SK-N-SH (cell line): ENCODE measurements at regions not wholly inside any gene's neighbourhood (a gene's known extent, or its start where the extent isn't known, plus 50 kb on each side); places are given as distances from the start of the nearest gene placed in this dataset.

Source experiments
- CTCF ChIA-PET: fragments of 300-600, 350-600 bp; formaldehyde crosslinking; extraction: SDS; loops from one replicate; lab custom pipeline; 2021; lab: Yijun Ruan, JAX
- POLR2A ChIA-PET: fragments of 350-600 bp; sonication (Branson Sonifier 250); formaldehyde crosslinking; extraction: SDS; loops from one replicate; lab custom pipeline; 2020; ENCODE audit warnings: antibody characterized with exemption, inconsistent platforms; lab: Yijun Ruan, JAX
- DNase-seq: peaks from one replicate; pipeline ENCODE4 v3.0.0; 2012
- H2AFZ ChIP-seq: fragments of 200-600 bp; sonication (generic); 2 replicates; pipeline ENCODE4 v1.8.1; 2016; ENCODE audit warnings: antibody characterized with exemption, mild to moderate bottlenecking, low read depth
- H3F3A ChIP-seq: fragments of 200-600 bp; sonication (generic); replicated peaks from 2 replicates; pipeline ENCODE3; 2016; ENCODE audit warnings: antibody characterized with exemption, mild to moderate bottlenecking; ENCODE audit not compliant: insufficient read depth
- H3K27ac ChIP-seq, 2 experiments: fragments of 200-500 bp in 1 of 2; fragments of 200-600 bp in 1 of 2; sonication (Bioruptor generic) in 1 of 2; sonication (generic), shearing (Covaris generic) in 1 of 2; 2 replicates each; pipeline versions ENCODE4 v1.5.1 to v1.6.1; 2014 to 2016; ENCODE audit warnings: low read depth in 2 of 2, inconsistent platforms in 1 of 2, low read length in 1 of 2, mild to moderate bottlenecking in 1 of 2, mixed read lengths in 1 of 2
- H3K27me3 ChIP-seq: fragments of 200-600 bp; sonication (generic), shearing (Covaris generic); 2 replicates; pipeline ENCODE4 v1.6.1; 2016; ENCODE audit warnings: mixed run types; ENCODE audit not compliant: insufficient read depth
- H3K36me3 ChIP-seq, 2 experiments: fragments of 200-500 bp in 1 of 2; fragments of 200-600 bp in 1 of 2; sonication (Bioruptor generic) in 1 of 2; sonication (generic) in 1 of 2; replicated peaks in 1 of 2; 2 replicates each; pipeline versions ENCODE3 to v1.5.1; 2014 to 2016; ENCODE audit warnings: low read length in 1 of 2, mild to moderate bottlenecking in 1 of 2; ENCODE audit not compliant: insufficient read depth in 2 of 2, control insufficient read depth in 1 of 2
- H3K4me1 ChIP-seq, 2 experiments: fragments of 200-500 bp in 1 of 2; fragments of 200-600 bp in 1 of 2; sonication (Bioruptor generic) in 1 of 2; sonication (generic), shearing (Covaris generic) in 1 of 2; 2 replicates each; pipeline versions ENCODE4 v1.5.1 to v1.6.1; 2014 to 2016; ENCODE audit warnings: low read depth in 1 of 2, low read length in 1 of 2, mixed run types in 1 of 2; ENCODE audit not compliant: insufficient read depth in 2 of 2, control insufficient read depth in 1 of 2
- H3K4me2 ChIP-seq: fragments of 200-600 bp; sonication (generic), shearing (Covaris generic); 2 replicates; pipeline ENCODE4 v1.6.1; 2017; ENCODE audit warnings: mixed run types
- H3K4me3 ChIP-seq, 2 experiments: fragments of 200-500 bp in 1 of 2; fragments of 200-600 bp in 1 of 2; sonication (Bioruptor generic) in 1 of 2; sonication (generic), shearing (Covaris generic) in 1 of 2; 2 replicates each; pipeline versions ENCODE4 v1.5.1 to v1.8.1; 2014 to 2016; ENCODE audit warnings: low read depth in 2 of 2, inconsistent platforms in 1 of 2, low read length in 1 of 2, mild to moderate bottlenecking in 1 of 2, mixed read lengths in 1 of 2, moderate library complexity in 1 of 2
- H3K79me2 ChIP-seq: fragments of 200-600 bp; sonication (generic); 2 replicates; pipeline ENCODE4 v1.8.1; 2017; ENCODE audit warnings: mild to moderate bottlenecking; ENCODE audit not compliant: insufficient read depth
- H3K9ac ChIP-seq: fragments of 200-600 bp; sonication (generic); 2 replicates; pipeline ENCODE4 v1.6.1; 2017; ENCODE audit warnings: mixed run types
- H3K9me2 ChIP-seq: fragments of 200-600 bp; sonication (generic); 2 replicates; pipeline ENCODE4 v1.6.1; 2017; ENCODE audit warnings: mixed run types
- H3K9me3 ChIP-seq: fragments of 200-600 bp; sonication (generic); 2 replicates; pipeline ENCODE4 v1.6.1; 2017; ENCODE audit warnings: mixed run types, mild to moderate bottlenecking, moderate library complexity
- H4K20me1 ChIP-seq: fragments of 200-600 bp; sonication (generic); 2 replicates; pipeline ENCODE4 v1.6.1; 2017; ENCODE audit warnings: mild to moderate bottlenecking, mixed run types; ENCODE audit not compliant: insufficient read depth
- CHD2 ChIP-seq: fragments of 150-350 bp; IDR thresholded peaks from 2 replicates; pipeline ENCODE4 v1.6.1; 2018; ENCODE audit warnings: low read length; ENCODE audit not compliant: partially characterized antibody
- ELF1 ChIP-seq: IDR thresholded peaks from 2 replicates; pipeline ENCODE4 v1.4.0; 2012
- EZH2phosphoT487 ChIP-seq: fragments of 200-600 bp; sonication (generic); IDR thresholded peaks from 2 replicates; pipeline ENCODE4 v1.6.1; 2017; ENCODE audit warnings: low read depth, mixed run types, mild to moderate bottlenecking, antibody characterized with exemption, moderate library complexity, borderline replicate concordance
- FOSL2 ChIP-seq: IDR thresholded peaks from 2 replicates; pipeline ENCODE4 v1.4.0; 2012; ENCODE audit warnings: low read depth, mild to moderate bottlenecking, moderate library complexity, borderline replicate concordance
- FOXJ3 ChIP-seq: sonication (generic); formaldehyde crosslinking; IDR thresholded peaks from 2 replicates; pipeline ENCODE4 v1.5.1; 2020; ENCODE audit warnings: mild to moderate bottlenecking, missing genetic modification reagents
- GATA2 ChIP-seq: sonication (generic); formaldehyde crosslinking; IDR thresholded peaks from 2 replicates; pipeline ENCODE4 v1.5.0; 2020; ENCODE audit warnings: mild to moderate bottlenecking, missing genetic modification reagents
- JUND ChIP-seq: IDR thresholded peaks from 2 replicates; pipeline ENCODE4 v1.4.0; 2012
- MEF2A ChIP-seq: IDR thresholded peaks from 2 replicates; pipeline ENCODE4 v1.4.0; 2012; ENCODE audit warnings: low read depth, borderline replicate concordance
- RAD21 ChIP-seq: IDR thresholded peaks from 2 replicates; pipeline ENCODE4 v1.6.1; 2012; ENCODE audit warnings: mild to moderate bottlenecking, low read length
- RCOR1 ChIP-seq: fragments of 150-350 bp; IDR thresholded peaks from 2 replicates; pipeline ENCODE4 v1.6.1; 2017; ENCODE audit warnings: antibody characterized with exemption, low read length
- RFX5 ChIP-seq: IDR thresholded peaks from 2 replicates; pipeline ENCODE4 v1.6.1; 2012; ENCODE audit warnings: mild to moderate bottlenecking, improper control_type of control experiment, low read length
- RXRA ChIP-seq: IDR thresholded peaks from 2 replicates; pipeline ENCODE4 v1.4.0; 2012; ENCODE audit warnings: low read depth, mild to moderate bottlenecking, borderline replicate concordance
- SMC3 ChIP-seq: IDR thresholded peaks from 2 replicates; pipeline ENCODE4 v1.6.1; 2012; ENCODE audit warnings: low read depth, low read length, improper control_type of control experiment
- TAF1 ChIP-seq: IDR thresholded peaks from 2 replicates; pipeline ENCODE4 v1.6.1; 2012; ENCODE audit warnings: low read depth, mild to moderate bottlenecking, low read length, moderate library complexity, borderline replicate concordance
- TCF12 ChIP-seq: IDR thresholded peaks from 2 replicates; pipeline ENCODE4 v1.4.0; 2012
- YY1 ChIP-seq: IDR thresholded peaks from 2 replicates; pipeline ENCODE4 v1.4.0; 2012; ENCODE audit warnings: low read depth, mild to moderate bottlenecking
- WGBS: methylation state at CpG from one replicate; pipeline ENCODE4 v1.1.6; 2017; ENCODE audit warnings: low lambda C conversion rate; 5-methylcytosine and 5-hydroxymethylcytosine counted together
- TF ChIP-seq, protein P1 (sequence below): fragments of 200-600 bp; sonication (generic); IDR thresholded peaks from 2 replicates; pipeline ENCODE4 v1.6.1; 2017; ENCODE audit warnings: antibody characterized with exemption, mild to moderate bottlenecking, moderate library complexity
- TF ChIP-seq, protein P2 (sequence below): IDR thresholded peaks from 2 replicates; pipeline ENCODE4 v1.4.0; 2012; ENCODE audit warnings: low read depth, borderline replicate concordance
- TF ChIP-seq, protein P3 (sequence below): IDR thresholded peaks from 2 replicates; pipeline ENCODE4 v1.6.1; 2012; ENCODE audit warnings: mild to moderate bottlenecking, low read depth, low read length, moderate library complexity
- TF ChIP-seq, protein P4 (sequence below): IDR thresholded peaks from 2 replicates; pipeline ENCODE4; 2012

DNA sequence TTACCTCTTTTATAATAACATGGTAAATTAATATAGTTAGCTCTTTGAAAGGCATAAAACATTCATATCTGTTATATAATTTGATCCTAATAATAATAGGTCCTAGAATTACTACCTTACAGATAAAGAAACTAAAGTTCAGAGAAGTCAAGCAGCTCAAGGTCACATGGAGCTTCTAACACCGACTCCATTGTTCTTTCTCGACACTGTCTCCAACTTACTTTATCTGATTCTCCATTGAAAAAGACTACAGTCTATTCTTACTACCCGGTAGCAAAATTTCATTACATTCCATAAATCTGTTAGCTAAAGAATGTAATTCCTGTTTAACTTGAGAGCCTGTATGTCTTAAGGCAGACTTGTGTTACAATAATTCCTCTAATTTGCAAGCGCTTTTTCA, 96.3 kb upstream of the TMEM161B start (continued):
- TF ChIP-seq RXRA (no peak), SMC3 (no peak), JUND (no peak)
- TF ChIP-seq, protein P1, sequence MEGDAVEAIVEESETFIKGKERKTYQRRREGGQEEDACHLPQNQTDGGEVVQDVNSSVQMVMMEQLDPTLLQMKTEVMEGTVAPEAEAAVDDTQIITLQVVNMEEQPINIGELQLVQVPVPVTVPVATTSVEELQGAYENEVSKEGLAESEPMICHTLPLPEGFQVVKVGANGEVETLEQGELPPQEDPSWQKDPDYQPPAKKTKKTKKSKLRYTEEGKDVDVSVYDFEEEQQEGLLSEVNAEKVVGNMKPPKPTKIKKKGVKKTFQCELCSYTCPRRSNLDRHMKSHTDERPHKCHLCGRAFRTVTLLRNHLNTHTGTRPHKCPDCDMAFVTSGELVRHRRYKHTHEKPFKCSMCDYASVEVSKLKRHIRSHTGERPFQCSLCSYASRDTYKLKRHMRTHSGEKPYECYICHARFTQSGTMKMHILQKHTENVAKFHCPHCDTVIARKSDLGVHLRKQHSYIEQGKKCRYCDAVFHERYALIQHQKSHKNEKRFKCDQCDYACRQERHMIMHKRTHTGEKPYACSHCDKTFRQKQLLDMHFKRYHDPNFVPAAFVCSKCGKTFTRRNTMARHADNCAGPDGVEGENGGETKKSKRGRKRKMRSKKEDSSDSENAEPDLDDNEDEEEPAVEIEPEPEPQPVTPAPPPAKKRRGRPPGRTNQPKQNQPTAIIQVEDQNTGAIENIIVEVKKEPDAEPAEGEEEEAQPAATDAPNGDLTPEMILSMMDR: no peak
- TF ChIP-seq, protein P2, sequence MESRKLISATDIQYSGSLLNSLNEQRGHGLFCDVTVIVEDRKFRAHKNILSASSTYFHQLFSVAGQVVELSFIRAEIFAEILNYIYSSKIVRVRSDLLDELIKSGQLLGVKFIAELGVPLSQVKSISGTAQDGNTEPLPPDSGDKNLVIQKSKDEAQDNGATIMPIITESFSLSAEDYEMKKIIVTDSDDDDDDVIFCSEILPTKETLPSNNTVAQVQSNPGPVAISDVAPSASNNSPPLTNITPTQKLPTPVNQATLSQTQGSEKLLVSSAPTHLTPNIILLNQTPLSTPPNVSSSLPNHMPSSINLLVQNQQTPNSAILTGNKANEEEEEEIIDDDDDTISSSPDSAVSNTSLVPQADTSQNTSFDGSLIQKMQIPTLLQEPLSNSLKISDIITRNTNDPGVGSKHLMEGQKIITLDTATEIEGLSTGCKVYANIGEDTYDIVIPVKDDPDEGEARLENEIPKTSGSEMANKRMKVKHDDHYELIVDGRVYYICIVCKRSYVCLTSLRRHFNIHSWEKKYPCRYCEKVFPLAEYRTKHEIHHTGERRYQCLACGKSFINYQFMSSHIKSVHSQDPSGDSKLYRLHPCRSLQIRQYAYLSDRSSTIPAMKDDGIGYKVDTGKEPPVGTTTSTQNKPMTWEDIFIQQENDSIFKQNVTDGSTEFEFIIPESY: no peak

DNA sequence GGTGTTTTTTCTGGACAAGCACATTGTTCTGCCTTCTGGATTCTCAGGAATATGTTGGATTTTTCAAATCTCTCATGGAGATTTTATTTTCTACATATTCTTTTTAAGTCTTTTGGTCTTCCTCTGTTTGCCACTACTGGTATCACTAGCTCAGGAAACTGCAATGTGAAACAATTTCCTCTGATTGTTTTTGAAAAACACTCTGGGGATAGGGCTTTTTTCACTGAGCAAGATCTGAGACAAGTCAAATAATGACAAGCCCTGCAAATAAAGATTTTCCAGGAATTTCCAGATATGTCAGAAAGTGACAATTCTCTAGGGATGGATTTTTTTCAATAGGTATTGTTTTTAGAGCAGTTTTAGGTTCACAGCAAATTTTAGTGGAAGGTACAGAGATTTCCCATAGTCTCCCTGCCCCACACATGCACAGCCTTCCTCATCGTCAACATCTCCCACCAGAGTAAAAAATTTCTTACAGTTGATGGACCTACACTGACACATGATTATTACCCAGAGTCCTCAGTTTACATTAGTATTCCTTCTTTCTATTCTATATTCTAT, 86.9 kb upstream of the TMEM161B start:
- Histone ChIP-seq H4K20me1 (no peaks in the 10 kb centered on the region), H2AFZ (no peak overlapping the region), H3K4me1 (no peaks in the 10 kb centered on the region), H3K79me2 (no peaks in the 10 kb centered on the region), H3K4me3 (no peak overlapping the region), H3F3A (no peaks in the 10 kb centered on the region), H3K36me3 (no peaks in the 10 kb centered on the region), H3K27ac (no peak overlapping the region), H3K9me3 (no peaks in the 10 kb centered on the region), H3K27me3 (no peaks in the 10 kb centered on the region), H3K4me2 (no peak overlapping the region), H3K9me2 (no peaks in the 10 kb centered on the region), H3K9ac (no peak overlapping the region)
- TF ChIP-seq, protein P3, sequence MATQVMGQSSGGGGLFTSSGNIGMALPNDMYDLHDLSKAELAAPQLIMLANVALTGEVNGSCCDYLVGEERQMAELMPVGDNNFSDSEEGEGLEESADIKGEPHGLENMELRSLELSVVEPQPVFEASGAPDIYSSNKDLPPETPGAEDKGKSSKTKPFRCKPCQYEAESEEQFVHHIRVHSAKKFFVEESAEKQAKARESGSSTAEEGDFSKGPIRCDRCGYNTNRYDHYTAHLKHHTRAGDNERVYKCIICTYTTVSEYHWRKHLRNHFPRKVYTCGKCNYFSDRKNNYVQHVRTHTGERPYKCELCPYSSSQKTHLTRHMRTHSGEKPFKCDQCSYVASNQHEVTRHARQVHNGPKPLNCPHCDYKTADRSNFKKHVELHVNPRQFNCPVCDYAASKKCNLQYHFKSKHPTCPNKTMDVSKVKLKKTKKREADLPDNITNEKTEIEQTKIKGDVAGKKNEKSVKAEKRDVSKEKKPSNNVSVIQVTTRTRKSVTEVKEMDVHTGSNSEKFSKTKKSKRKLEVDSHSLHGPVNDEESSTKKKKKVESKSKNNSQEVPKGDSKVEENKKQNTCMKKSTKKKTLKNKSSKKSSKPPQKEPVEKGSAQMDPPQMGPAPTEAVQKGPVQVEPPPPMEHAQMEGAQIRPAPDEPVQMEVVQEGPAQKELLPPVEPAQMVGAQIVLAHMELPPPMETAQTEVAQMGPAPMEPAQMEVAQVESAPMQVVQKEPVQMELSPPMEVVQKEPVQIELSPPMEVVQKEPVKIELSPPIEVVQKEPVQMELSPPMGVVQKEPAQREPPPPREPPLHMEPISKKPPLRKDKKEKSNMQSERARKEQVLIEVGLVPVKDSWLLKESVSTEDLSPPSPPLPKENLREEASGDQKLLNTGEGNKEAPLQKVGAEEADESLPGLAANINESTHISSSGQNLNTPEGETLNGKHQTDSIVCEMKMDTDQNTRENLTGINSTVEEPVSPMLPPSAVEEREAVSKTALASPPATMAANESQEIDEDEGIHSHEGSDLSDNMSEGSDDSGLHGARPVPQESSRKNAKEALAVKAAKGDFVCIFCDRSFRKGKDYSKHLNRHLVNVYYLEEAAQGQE: no peak
- WGBS: 50% methylated on average over 1 of the region's 1 CpG
- ChIA-PET CTCF (no interaction called here), POLR2A (no interaction called here)
- no peak for DNase-seq

DNA sequence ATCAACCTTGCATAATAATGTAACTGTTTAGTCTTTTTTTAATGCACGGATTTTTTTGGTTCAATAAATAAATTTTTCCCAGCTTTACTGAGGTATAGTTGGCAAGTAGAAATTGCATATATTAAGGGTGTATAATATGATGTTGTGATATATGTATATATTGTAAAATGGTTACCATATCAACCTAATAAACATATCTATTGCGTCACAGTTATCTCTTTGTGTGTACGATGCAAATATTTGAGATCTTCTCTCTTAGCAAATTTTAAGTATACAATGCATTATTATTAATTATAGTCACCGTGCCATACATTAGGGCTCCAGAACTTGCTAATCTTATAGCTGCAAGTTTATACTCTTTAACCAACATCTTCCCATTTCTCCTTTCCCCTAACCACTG, 57.2 kb upstream of the TMEM161B start:
- Histone ChIP-seq H3K9ac (no peak overlapping the region), H3K9me3 (no peaks in the 10 kb centered on the region), H3K4me2 (no peak overlapping the region), H3K4me1 (no peaks in the 10 kb centered on the region), H3K79me2 (no peaks in the 10 kb centered on the region), H3K4me3 (no peak overlapping the region), H3K27ac (no peak overlapping the region), H3K36me3 (no peaks in the 10 kb centered on the region), H3F3A (no peaks in the 10 kb centered on the region), H4K20me1 (no peaks in the 10 kb centered on the region), H3K27me3 (no peaks in the 10 kb centered on the region), H3K9me2 (no peaks in the 10 kb centered on the region), H2AFZ (no peak overlapping the region)
- ChIA-PET CTCF (no interaction called here), POLR2A (no interaction called here)
- 8% methylated on average over 4 of the region's 4 CpGs for WGBS
- DNase-seq: no peak
- TF ChIP-seq RAD21: no peak
- no peak for TF ChIP-seq JUND
- TF ChIP-seq FOSL2: no peak
- TF ChIP-seq MEF2A: no peak
- TF ChIP-seq CHD2: no peak
- TF ChIP-seq SMC3: no peak
- TF ChIP-seq EZH2phosphoT487: no peak
- no peak for TF ChIP-seq FOXJ3 (CRISPR knock-in tag)
- no peak for TF ChIP-seq YY1
- TF ChIP-seq ELF1: no peak
- TF ChIP-seq RCOR1: no peak
- no peak for TF ChIP-seq RFX5
- TF ChIP-seq, protein P4, sequence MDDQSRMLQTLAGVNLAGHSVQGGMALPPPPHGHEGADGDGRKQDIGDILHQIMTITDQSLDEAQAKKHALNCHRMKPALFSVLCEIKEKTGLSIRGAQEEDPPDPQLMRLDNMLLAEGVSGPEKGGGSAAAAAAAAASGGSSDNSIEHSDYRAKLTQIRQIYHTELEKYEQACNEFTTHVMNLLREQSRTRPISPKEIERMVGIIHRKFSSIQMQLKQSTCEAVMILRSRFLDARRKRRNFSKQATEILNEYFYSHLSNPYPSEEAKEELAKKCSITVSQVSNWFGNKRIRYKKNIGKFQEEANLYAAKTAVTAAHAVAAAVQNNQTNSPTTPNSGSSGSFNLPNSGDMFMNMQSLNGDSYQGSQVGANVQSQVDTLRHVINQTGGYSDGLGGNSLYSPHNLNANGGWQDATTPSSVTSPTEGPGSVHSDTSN: no peak
- no peak for TF ChIP-seq GATA2 (CRISPR knock-in tag)
- TF ChIP-seq TCF12: no peak
- no peak for TF ChIP-seq TAF1
